Gastrocnemius medialis (tissue), 4 donors: ENCODE measurements at regions not wholly inside any gene's neighbourhood (a gene's known extent, or its start where the extent isn't known, plus 50 kb on each side); places are given as distances from the start of the nearest gene placed in this dataset.

Source experiments
- CTCF ChIP-seq, 5 experiments: fragments of 450-650 bp in 3 of 5; fragments of 200-600 bp in 2 of 5; sonication (generic) in 2 of 5; IDR thresholded peaks in 4 of 5; conservative IDR thresholded peaks in 1 of 5; 1 replicate in 4 of 5; 2 replicates in 1 of 5; pipeline ENCODE4 v1.5.1; 2016 to 2019; ENCODE audit warnings: antibody characterized with exemption in 5 of 5, mild to moderate bottlenecking in 3 of 5, moderate library complexity in 3 of 5
- POLR2A ChIP-seq, 2 donors: fragments of 450-650 bp; IDR thresholded peaks; one replicate each; pipeline ENCODE4 v1.6.1; 2017; ENCODE audit warnings: antibody characterized with exemption in 2 of 2, mild to moderate bottlenecking in 2 of 2, moderate library complexity in 2 of 2

GRCh38 chrX:125175991-125176584, 143.6 kb upstream of the TEX13C start:
- TF ChIP-seq CTCF (IDR thresholded peaks at IDR 0.05 in 4 of 5, conservative IDR thresholded peaks at IDR 0.05 in 1 of 5) (no peak), POLR2A (IDR thresholded peaks at IDR 0.05) (no peak)
